ENCODE measurements at regions not wholly inside any gene's neighbourhood (a gene's known extent, or its start where the extent isn't known, plus 50 kb on each side); places are given as distances from the start of the nearest gene placed in this dataset.

GRCh38 chr5:159547466-159548195, 217.3 kb upstream of the IL12B start:
- H3K4me2 ChIP-seq (ENCODE audit: low read length): no peak overlapping the region
- H3K4me1 ChIP-seq (ENCODE audit: control insufficient read depth, insufficient read depth, low read length): peaks cover 39% of the 10 kb centered on the region
- no peak overlapping the region for H3K9ac ChIP-seq (ENCODE audit: low read depth, low read length)
- no peaks in the 10 kb centered on the region for H3K27me3 ChIP-seq (ENCODE audit: control insufficient read depth, insufficient read depth, low read length)
- no peaks in the 10 kb centered on the region for H3K36me3 ChIP-seq (ENCODE audit: insufficient read depth, low read length)
- H3K9me3 ChIP-seq (replicated peaks; ENCODE audit: low read length): peaks cover 5% of the 10 kb centered on the region
- H3K4me3 ChIP-seq (ENCODE audit: low read length): no peak overlapping the region

DNA sequence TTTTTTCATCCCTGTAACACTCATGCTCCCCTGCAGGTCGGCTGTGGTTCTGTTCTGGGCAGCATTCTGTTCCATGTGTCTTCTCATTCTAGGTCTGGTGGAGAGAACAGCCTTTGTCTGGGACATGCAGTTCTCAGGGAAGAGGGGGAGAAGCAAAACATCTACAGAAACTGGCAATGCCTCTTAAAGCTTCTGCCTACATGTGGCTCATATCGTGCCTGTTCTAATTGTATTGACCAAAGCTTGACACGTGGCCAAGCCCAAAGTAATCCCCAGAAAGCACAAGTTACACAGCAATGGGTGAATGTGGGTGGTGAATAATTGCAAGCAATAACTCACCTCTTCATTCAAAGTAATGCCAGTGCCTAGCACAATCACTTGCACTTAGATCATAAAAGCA, 218.2 kb upstream of the IL12B start:
- Histone ChIP-seq H3K4me3 (ENCODE audit: low read length) (no peak overlapping the region), H3K4me2 (ENCODE audit: low read length) (no peak overlapping the region), H3K27me3 (ENCODE audit: control insufficient read depth, insufficient read depth, low read length) (no peaks in the 10 kb centered on the region), H3K36me3 (ENCODE audit: insufficient read depth, low read length) (no peaks in the 10 kb centered on the region), H3K9ac (ENCODE audit: low read depth, low read length) (no peak overlapping the region), H3K4me1 (ENCODE audit: control insufficient read depth, insufficient read depth, low read length) (peaks cover 46% of the 10 kb centered on the region), H3K9me3 (replicated peaks; ENCODE audit: low read length) (peaks cover 5% of the 10 kb centered on the region)

- H3K4me2 ChIP-seq (ENCODE audit: low read length): no peak overlapping the region
- H3K4me1 ChIP-seq (ENCODE audit: control insufficient read depth, insufficient read depth, low read length): peaks cover 41% of the 10 kb centered on the region
- peaks cover 5% of the 10 kb centered on the region for H3K9me3 ChIP-seq (replicated peaks; ENCODE audit: low read length)
- H3K27me3 ChIP-seq (ENCODE audit: control insufficient read depth, insufficient read depth, low read length): no peaks in the 10 kb centered on the region
- no peak overlapping the region for H3K4me3 ChIP-seq (ENCODE audit: low read length)
- H3K36me3 ChIP-seq (ENCODE audit: insufficient read depth, low read length): no peaks in the 10 kb centered on the region
- no peak overlapping the region for H3K9ac ChIP-seq (ENCODE audit: low read depth, low read length)
These were observed 218.8 kb upstream of the IL12B start for GRCh38 chr5:159549046-159549445.

DNA sequence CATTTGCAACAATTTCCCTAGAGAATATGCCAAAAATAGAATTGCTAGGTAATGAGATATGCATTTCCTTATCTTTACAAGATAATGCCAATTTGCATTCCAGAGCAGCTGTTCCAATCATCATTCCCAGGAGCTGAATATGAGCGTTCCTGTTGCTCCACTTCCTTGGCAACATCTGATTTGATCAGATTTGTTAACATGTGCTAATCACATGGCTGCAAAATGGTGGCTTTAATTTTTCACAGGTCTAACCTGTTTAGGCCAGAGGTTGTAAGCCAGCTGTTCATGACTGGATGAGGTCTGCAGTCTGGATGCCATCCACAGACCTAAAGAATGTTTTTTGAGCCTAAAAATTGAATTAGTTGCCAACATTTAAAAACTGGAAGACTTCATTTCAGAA, 220.7 kb upstream of the IL12B start:
- Histone ChIP-seq H3K27me3 (ENCODE audit: control insufficient read depth, insufficient read depth, low read length) (no peaks in the 10 kb centered on the region), H3K4me3 (ENCODE audit: low read length) (no peak overlapping the region), H3K4me1 (ENCODE audit: control insufficient read depth, insufficient read depth, low read length) (peaks cover 30% of the 10 kb centered on the region), H3K9me3 (replicated peaks; ENCODE audit: low read length) (peaks cover 5% of the 10 kb centered on the region), H3K36me3 (ENCODE audit: insufficient read depth, low read length) (no peaks in the 10 kb centered on the region), H3K4me2 (ENCODE audit: low read length) (no peak overlapping the region), H3K9ac (ENCODE audit: low read depth, low read length) (no peak overlapping the region)

GRCh38 chr5:159552751-159553150, 222.5 kb upstream of the IL12B start:
- Histone ChIP-seq H3K9ac (ENCODE audit: low read depth, low read length) (no peak overlapping the region), H3K4me3 (ENCODE audit: low read length) (no peak overlapping the region), H3K9me3 (replicated peaks; ENCODE audit: low read length) (no peaks in the 10 kb centered on the region), H3K27me3 (ENCODE audit: control insufficient read depth, insufficient read depth, low read length) (no peaks in the 10 kb centered on the region), H3K4me1 (ENCODE audit: control insufficient read depth, insufficient read depth, low read length) (peaks cover 30% of the 10 kb centered on the region), H3K36me3 (ENCODE audit: insufficient read depth, low read length) (no peaks in the 10 kb centered on the region), H3K4me2 (ENCODE audit: low read length) (peak overlapping the region; percentile 34)

DNA sequence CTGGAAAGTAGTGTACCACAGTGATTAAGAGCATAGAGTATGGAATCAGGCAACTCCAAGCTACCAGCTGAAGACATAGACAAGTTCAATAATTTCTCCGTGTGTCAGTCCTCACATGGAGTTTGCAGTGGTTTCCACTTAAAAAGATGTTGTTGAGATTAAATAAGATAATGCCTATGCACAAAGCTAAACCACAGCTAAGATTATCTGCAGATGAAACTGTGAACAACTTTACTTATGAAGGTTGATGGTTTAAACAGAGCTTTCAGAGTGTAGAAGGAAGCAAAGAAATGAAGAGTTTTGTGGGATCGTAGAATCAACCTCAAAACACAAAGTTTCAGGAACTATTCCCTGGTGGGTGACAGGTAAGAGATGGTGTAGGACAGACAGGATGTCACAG, 223.5 kb upstream of the IL12B start:
- Histone ChIP-seq H3K4me3 (ENCODE audit: low read length) (no peak overlapping the region), H3K4me2 (ENCODE audit: low read length) (no peak overlapping the region), H3K27me3 (ENCODE audit: control insufficient read depth, insufficient read depth, low read length) (no peaks in the 10 kb centered on the region), H3K4me1 (ENCODE audit: control insufficient read depth, insufficient read depth, low read length) (peaks cover 25% of the 10 kb centered on the region), H3K36me3 (ENCODE audit: insufficient read depth, low read length) (no peaks in the 10 kb centered on the region), H3K9me3 (replicated peaks; ENCODE audit: low read length) (no peaks in the 10 kb centered on the region), H3K9ac (ENCODE audit: low read depth, low read length) (no peak overlapping the region)

DNA sequence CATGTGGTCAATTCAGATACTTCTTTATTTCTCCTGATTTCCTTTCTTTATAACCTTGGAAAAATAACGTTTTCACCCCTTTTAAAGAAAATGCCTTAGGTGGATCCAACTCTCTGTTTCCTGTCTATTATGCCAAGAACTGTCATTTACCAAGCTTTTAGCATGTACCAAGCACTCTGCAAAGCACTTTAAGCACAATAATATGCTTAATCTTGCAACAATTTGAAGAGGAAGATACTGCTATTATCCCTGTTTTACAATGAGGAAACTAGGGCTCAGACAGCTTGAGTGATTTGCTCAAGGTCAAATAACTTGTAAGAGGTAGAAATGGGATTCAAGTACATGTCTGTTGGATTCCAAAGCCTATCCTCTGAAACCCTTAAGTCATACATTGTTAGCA, 224.8 kb upstream of the IL12B start:
- H3K4me2 ChIP-seq (ENCODE audit: low read length): no peak overlapping the region
- no peaks in the 10 kb centered on the region for H3K36me3 ChIP-seq (ENCODE audit: insufficient read depth, low read length)
- no peak overlapping the region for H3K9ac ChIP-seq (ENCODE audit: low read depth, low read length)
- H3K9me3 ChIP-seq (replicated peaks; ENCODE audit: low read length): no peaks in the 10 kb centered on the region
- no peak overlapping the region for H3K4me3 ChIP-seq (ENCODE audit: low read length)
- no peaks in the 10 kb centered on the region for H3K27me3 ChIP-seq (ENCODE audit: control insufficient read depth, insufficient read depth, low read length)
- H3K4me1 ChIP-seq (ENCODE audit: control insufficient read depth, insufficient read depth, low read length): peaks cover 19% of the 10 kb centered on the region

DNA sequence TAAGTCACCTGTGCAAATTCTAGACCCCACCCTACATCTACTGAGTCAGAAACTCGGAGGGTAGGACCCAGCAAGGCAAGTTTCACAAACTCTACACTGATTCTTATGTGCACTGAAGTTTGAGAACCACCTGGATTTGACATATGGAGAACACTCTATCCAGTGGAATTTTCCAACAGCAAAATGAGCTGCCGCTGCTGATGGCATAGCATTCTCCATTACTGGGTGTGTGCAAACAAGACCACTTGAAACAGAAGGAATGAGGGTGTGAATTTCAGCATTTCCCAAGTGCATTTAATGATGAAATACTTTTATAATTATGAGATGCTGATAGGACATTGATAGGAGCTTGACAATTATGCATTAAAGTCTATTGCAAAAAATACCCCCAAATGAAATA, 229.1 kb upstream of the IL12B start:
- Histone ChIP-seq H3K9me3 (replicated peaks; ENCODE audit: low read length) (no peaks in the 10 kb centered on the region), H3K9ac (ENCODE audit: low read depth, low read length) (no peak overlapping the region), H3K4me2 (ENCODE audit: low read length) (no peak overlapping the region), H3K27me3 (ENCODE audit: control insufficient read depth, insufficient read depth, low read length) (peaks cover 17% of the 10 kb centered on the region), H3K4me3 (ENCODE audit: low read length) (no peak overlapping the region), H3K4me1 (ENCODE audit: control insufficient read depth, insufficient read depth, low read length) (peaks cover 4% of the 10 kb centered on the region), H3K36me3 (ENCODE audit: insufficient read depth, low read length) (no peaks in the 10 kb centered on the region)

DNA sequence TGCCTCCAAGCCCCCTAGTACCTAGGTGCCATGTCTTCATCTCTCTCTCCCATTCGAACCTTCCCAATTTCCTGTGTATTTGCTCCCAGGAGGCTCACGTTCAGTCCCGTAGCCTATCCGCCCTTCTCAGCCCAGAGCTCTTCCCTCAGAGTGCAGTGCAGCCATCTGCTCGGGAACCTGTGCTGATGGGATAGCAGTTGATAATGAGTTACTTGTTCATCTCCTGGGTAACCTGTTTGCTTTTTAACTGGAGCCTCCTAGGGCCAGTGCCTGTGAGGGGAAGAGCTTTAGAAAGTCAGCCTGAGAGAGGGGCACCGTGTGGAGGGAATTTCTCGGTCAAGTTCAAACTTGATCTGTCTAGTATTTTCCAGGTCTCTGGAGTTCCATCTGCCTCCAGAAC, 229.8 kb upstream of the IL12B start:
- Histone ChIP-seq H3K4me3 (ENCODE audit: low read length) (no peak overlapping the region), H3K4me1 (ENCODE audit: control insufficient read depth, insufficient read depth, low read length) (peaks cover 4% of the 10 kb centered on the region), H3K9ac (ENCODE audit: low read depth, low read length) (no peak overlapping the region), H3K9me3 (replicated peaks; ENCODE audit: low read length) (no peaks in the 10 kb centered on the region), H3K4me2 (ENCODE audit: low read length) (no peak overlapping the region), H3K27me3 (ENCODE audit: control insufficient read depth, insufficient read depth, low read length) (peaks cover 17% of the 10 kb centered on the region), H3K36me3 (ENCODE audit: insufficient read depth, low read length) (no peaks in the 10 kb centered on the region)

DNA sequence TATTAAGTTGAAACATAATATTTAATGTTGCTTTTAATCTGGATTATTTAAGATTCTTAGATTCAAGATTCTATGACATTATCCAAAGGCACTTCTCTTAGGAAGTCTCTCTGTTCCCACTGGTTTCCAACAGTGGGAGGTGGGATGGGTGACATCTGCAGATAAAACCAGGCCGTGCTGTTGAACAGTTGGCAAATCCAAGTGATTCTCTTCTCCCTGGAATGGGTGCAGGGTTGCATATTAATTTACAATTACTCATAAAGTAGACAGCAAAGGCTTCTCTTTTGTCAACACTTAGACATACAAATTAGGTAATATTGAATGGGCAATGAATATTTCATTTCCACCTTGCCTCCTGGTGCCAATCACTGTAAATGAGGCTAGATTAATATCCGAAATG, 233.7 kb upstream of the IL12B start:
- Histone ChIP-seq H3K4me2 (ENCODE audit: low read length) (no peak overlapping the region), H3K4me3 (ENCODE audit: low read length) (no peak overlapping the region), H3K36me3 (ENCODE audit: insufficient read depth, low read length) (no peaks in the 10 kb centered on the region), H3K27me3 (ENCODE audit: control insufficient read depth, insufficient read depth, low read length) (peaks cover 17% of the 10 kb centered on the region), H3K4me1 (ENCODE audit: control insufficient read depth, insufficient read depth, low read length) (no peaks in the 10 kb centered on the region), H3K9ac (ENCODE audit: low read depth, low read length) (no peak overlapping the region), H3K9me3 (replicated peaks; ENCODE audit: low read length) (no peaks in the 10 kb centered on the region)

DNA sequence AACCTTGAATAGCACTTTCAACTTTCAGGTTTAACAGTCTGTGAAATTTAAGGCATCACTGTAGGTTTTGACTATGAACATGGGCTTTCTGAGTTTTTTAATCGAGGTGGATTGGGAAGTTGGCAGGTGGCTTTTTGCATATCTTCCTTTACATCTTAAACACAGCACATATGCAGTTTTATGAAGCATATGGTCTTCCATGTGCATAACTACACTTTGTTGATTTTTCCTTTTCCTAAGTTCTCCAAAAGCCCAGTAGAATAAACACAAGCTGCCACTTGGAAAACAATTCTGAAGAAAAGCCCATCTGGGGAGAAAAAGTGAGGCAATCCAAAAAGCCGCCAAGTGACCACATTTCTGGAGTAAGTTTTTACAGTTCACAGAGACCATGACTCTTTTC, 236.5 kb upstream of the IL12B start:
- H3K4me3 ChIP-seq (ENCODE audit: low read length): no peak overlapping the region
- H3K4me1 ChIP-seq (ENCODE audit: control insufficient read depth, insufficient read depth, low read length): no peaks in the 10 kb centered on the region
- peaks cover 7% of the 10 kb centered on the region for H3K27me3 ChIP-seq (ENCODE audit: control insufficient read depth, insufficient read depth, low read length)
- H3K9ac ChIP-seq (ENCODE audit: low read depth, low read length): no peak overlapping the region
- H3K36me3 ChIP-seq (ENCODE audit: insufficient read depth, low read length): no peaks in the 10 kb centered on the region
- no peaks in the 10 kb centered on the region for H3K9me3 ChIP-seq (replicated peaks; ENCODE audit: low read length)
- H3K4me2 ChIP-seq (ENCODE audit: low read length): no peak overlapping the region

GRCh38 chr5:159567461-159567860, 237.2 kb upstream of the IL12B start:
- H3K4me3 ChIP-seq (ENCODE audit: low read length): no peak overlapping the region
- no peaks in the 10 kb centered on the region for H3K9me3 ChIP-seq (replicated peaks; ENCODE audit: low read length)
- H3K4me1 ChIP-seq (ENCODE audit: control insufficient read depth, insufficient read depth, low read length): no peaks in the 10 kb centered on the region
- peaks cover under 1% of the 10 kb centered on the region for H3K27me3 ChIP-seq (ENCODE audit: control insufficient read depth, insufficient read depth, low read length)
- no peak overlapping the region for H3K4me2 ChIP-seq (ENCODE audit: low read length)
- H3K36me3 ChIP-seq (ENCODE audit: insufficient read depth, low read length): no peaks in the 10 kb centered on the region
- no peak overlapping the region for H3K9ac ChIP-seq (ENCODE audit: low read depth, low read length)
